OCI-LY7 (cell line): ENCODE measurements at regions not wholly inside any gene's neighbourhood (a gene's known extent, or its start where the extent isn't known, plus 50 kb on each side); places are given as distances from the start of the nearest gene placed in this dataset.

Experiments
- BruUV-seq: library from RNA; stranded (reverse); fragments of 400-500 nt; replicated peaks from 2 replicates; lab custom pipeline; 2021; lab: Mats Ljungman, UMichigan
- CTCF ChIA-PET: fragments of 300-600 bp; sonication (Branson Sonifier 250); formaldehyde crosslinking; loops from one replicate; lab custom pipeline; 2022; ENCODE audit warnings: antibody characterized with exemption; ENCODE audit not compliant: unreplicated experiment; lab: Charles Lee
- POLR2A ChIA-PET: fragments of 300-600 bp; sonication (Branson Sonifier 250); formaldehyde crosslinking; loops from one replicate; lab custom pipeline; 2022; ENCODE audit warnings: antibody characterized with exemption; lab: Charles Lee
- DNase-seq: peaks from one replicate; pipeline ENCODE4 v3.0.0-alpha.2; 2015; ENCODE audit warnings: low spot score
- H2AFZ ChIP-seq: fragments of 200-600 bp; sonication (generic), shearing (Covaris generic); 2 replicates; pipeline ENCODE4 v1.6.1; 2014; ENCODE audit warnings: mild to moderate bottlenecking, antibody characterized with exemption, low read length, moderate library complexity
- H3K27ac ChIP-seq: fragments of 200-600 bp; sonication (generic); 2 replicates; pipeline ENCODE4 v1.5.1; 2014; ENCODE audit warnings: mixed run types, low read depth, mild to moderate bottlenecking, moderate library complexity, low read length, inconsistent platforms; ENCODE audit not compliant: poor library complexity, severe bottlenecking
- H3K36me3 ChIP-seq: fragments of 200-600 bp; sonication (generic); 2 replicates; pipeline ENCODE4 v1.6.1; 2014; ENCODE audit warnings: mild to moderate bottlenecking, antibody characterized with exemption, low read length, moderate library complexity, mixed read lengths; ENCODE audit not compliant: insufficient read depth
- H3K4me1 ChIP-seq: fragments of 200-600 bp; sonication (generic); 2 replicates; pipeline ENCODE4 v1.5.1; 2014; ENCODE audit warnings: mild to moderate bottlenecking, low read length; ENCODE audit not compliant: insufficient read depth, poor library complexity, severe bottlenecking
- H3K4me2 ChIP-seq: fragments of 200-600 bp; sonication (generic); 2 replicates; pipeline ENCODE4 v1.6.1; 2014; ENCODE audit warnings: mild to moderate bottlenecking, low read length
- H3K4me3 ChIP-seq: fragments of 200-600 bp; sonication (generic); 2 replicates; pipeline ENCODE4 v1.5.1; 2014; ENCODE audit warnings: mild to moderate bottlenecking, low read depth, low read length; ENCODE audit not compliant: poor library complexity, severe bottlenecking
- H3K79me2 ChIP-seq: fragments of 200-600 bp; sonication (generic); 2 replicates; pipeline ENCODE4 v1.6.1; 2016; ENCODE audit warnings: low read depth, mild to moderate bottlenecking, low read length, moderate library complexity, mixed read lengths; ENCODE audit not compliant: insufficient read depth
- H3K9me2 ChIP-seq: fragments of 200-600 bp; sonication (generic); 2 replicates; pipeline ENCODE4 v1.6.1; 2016; ENCODE audit warnings: mild to moderate bottlenecking, low read length, mixed read lengths; ENCODE audit not compliant: insufficient read depth
- H3K9me3 ChIP-seq: fragments of 200-600 bp; sonication (generic); 2 replicates; pipeline ENCODE4 v1.6.1; 2014; ENCODE audit warnings: mild to moderate bottlenecking, mixed run types, low read length, mixed read lengths
- H4K20me1 ChIP-seq: fragments of 200-600 bp; sonication (generic); 2 replicates; pipeline ENCODE4 v1.6.1; 2014; ENCODE audit warnings: mild to moderate bottlenecking, antibody characterized with exemption, low read length, moderate library complexity, mixed read lengths; ENCODE audit not compliant: insufficient read depth
- CTCF ChIP-seq: fragments of 200-600 bp; sonication (generic); conservative IDR thresholded peaks from 2 replicates; pipeline ENCODE4 v1.5.1; 2014; ENCODE audit warnings: mild to moderate bottlenecking, antibody characterized with exemption, low read length, moderate library complexity, mixed read lengths
- EZH2phosphoT487 ChIP-seq: fragments of 200-600 bp; sonication (generic); IDR thresholded peaks from 2 replicates; pipeline ENCODE4 v1.6.1; 2018; ENCODE audit warnings: low read depth, borderline replicate concordance, mild to moderate bottlenecking, mixed run types, antibody characterized with exemption, low read length, moderate library complexity, mixed read lengths
- intact Hi-C: fragments of 100-400 bp; cut with micrococcal nuclease; formaldehyde crosslinking; loops from one replicate; pipeline ENCODE4 v1.10.0; 2022; ENCODE audit not compliant: unreplicated experiment

- Histone ChIP-seq H4K20me1 (no peaks in the 10 kb centered on the region), H2AFZ (no peak overlapping the region), H3K4me3 (no peak overlapping the region), H3K27ac (no peak overlapping the region), H3K4me1 (no peaks in the 10 kb centered on the region), H3K79me2 (no peaks in the 10 kb centered on the region), H3K9me2 (no peaks in the 10 kb centered on the region), H3K9me3 (no peaks in the 10 kb centered on the region), H3K4me2 (no peak overlapping the region), H3K36me3 (no peaks in the 10 kb centered on the region)
- CTCF ChIA-PET, result no interaction called here
- POLR2A ChIA-PET, result interaction anchor here (1.2 kb wide), 1 partner anchor 11 kb away, joined by 3 read pairs; no protein-coding TSS in a partner anchor
- no TSS peak for BruUV-seq
- intact Hi-C loops, result no loop called here
- DNase-seq, result no peak
- TF ChIP-seq CTCF (no peak), EZH2phosphoT487 (no peak)
Measured at GRCh38 chr9:108684288-108685025, 171.3 kb downstream of the ACTL7B start.

DNA sequence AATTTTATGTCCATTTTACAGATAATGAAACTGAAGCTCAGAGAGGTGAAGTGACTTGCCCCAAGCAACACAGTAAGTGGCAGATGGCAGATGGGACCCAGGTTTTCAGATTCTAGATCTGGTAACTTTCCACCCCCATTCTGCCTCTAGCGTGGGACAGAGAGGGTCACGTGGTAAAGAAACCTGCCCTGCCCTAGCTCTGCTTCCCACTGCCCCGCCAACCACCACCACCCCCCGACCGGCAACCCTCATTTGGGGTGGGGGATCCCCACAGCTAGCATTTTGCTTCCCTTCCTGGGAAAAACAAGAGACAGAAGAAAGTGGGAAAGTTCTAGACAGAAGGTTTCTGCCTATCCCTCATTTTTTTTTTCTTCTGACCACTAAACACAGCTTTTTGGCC is 172.5 kb downstream of the ACTL7B start:
- no peak for DNase-seq
- TF ChIP-seq CTCF (no peak), EZH2phosphoT487 (no peak)
- H3K4me3 ChIP-seq, result no peak overlapping the region

DNA sequence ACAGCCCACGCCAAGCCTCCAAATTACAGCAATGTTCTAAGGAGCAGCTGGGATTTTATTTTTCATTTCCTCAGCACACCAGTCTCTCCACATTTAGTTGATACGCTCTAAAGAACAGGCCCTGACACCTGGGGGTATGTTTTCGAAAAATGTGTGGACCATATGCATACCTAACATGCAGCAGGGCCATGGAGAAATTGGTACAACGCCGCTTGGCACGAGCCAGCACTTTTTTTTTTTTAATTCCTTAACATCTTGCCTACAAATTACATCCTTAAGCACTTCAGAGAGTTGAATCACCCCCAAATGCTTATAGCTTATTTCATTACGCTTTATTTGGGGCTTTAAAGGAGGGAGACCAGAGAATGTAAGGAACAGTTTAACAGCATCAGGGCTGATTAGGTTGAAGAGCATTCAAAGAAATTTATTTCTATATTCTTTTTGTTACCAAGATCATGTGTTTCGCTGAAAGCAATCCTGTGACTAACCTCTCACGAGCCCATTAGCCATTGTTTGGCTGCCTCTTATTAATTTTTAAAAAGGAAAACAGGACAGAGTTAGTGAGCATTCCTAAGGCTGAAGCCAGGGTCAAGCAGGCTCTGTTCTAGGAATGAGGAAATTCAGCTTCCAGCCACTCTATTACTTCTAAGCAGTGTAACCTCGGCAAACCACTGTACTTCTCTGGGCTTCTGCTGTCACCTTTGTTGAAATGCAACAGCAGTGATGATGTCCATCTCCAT is 173.8 kb downstream of the ACTL7B start:
- no peaks in the 10 kb centered on the region for H3K9me2 ChIP-seq
- no peaks in the 10 kb centered on the region for H3K79me2 ChIP-seq
- H4K20me1 ChIP-seq, result no peaks in the 10 kb centered on the region
- no TSS peak for BruUV-seq
- TF ChIP-seq EZH2phosphoT487, result no peak
- no peak for TF ChIP-seq CTCF
- ChIA-PET POLR2A (no interaction called here), CTCF (no interaction called here)
- H3K9me3 ChIP-seq, result no peaks in the 10 kb centered on the region
- H3K4me1 ChIP-seq, result no peaks in the 10 kb centered on the region
- H3K36me3 ChIP-seq, result no peaks in the 10 kb centered on the region
- no peak overlapping the region for H3K4me3 ChIP-seq
- no peak overlapping the region for H3K27ac ChIP-seq
- no peak overlapping the region for H2AFZ ChIP-seq
- DNase-seq, result no peak
- H3K4me2 ChIP-seq, result no peak overlapping the region
- intact Hi-C loops, result no loop called here

More for the DNA sequence above, 172.5 kb downstream of the ACTL7B start:
- Histone ChIP-seq H3K79me2 (no peaks in the 10 kb centered on the region), H3K9me3 (no peaks in the 10 kb centered on the region), H3K9me2 (no peaks in the 10 kb centered on the region), H4K20me1 (no peaks in the 10 kb centered on the region), H3K36me3 (no peaks in the 10 kb centered on the region), H3K4me1 (no peaks in the 10 kb centered on the region), H3K27ac (no peak overlapping the region), H3K4me2 (no peak overlapping the region), H2AFZ (no peak overlapping the region)
- POLR2A ChIA-PET, result interaction anchor here (0.9 to 1.2 kb wide), 2 partner anchors 10 to 47 kb away, joined by 3 read pairs; no protein-coding TSS in a partner anchor
- CTCF ChIA-PET, result no interaction called here
- no TSS peak for BruUV-seq
- intact Hi-C loops, result no loop called here
